Heart right ventricle (tissue), 16 donors: ENCODE measurements at regions not wholly inside any gene's neighbourhood (a gene's known extent, or its start where the extent isn't known, plus 50 kb on each side); places are given as distances from the start of the nearest gene placed in this dataset.
"Not testable (repeated sequence)": the region's sequence is repeated elsewhere in the genome, so short reads cannot be mapped to it uniquely, and the experiment has no call there.

Source experiments
- ATAC-seq, 8 donors: fragments of 200-7000 bp; cut with Tn5 transposase; one replicate each; pipeline ENCODE4 v1.9.1; 2020; ENCODE audit warnings: mild to moderate bottlenecking in 8 of 8, moderate library complexity in 8 of 8, moderate number of reproducible peaks in 1 of 8
- DNase-seq, 2 donors: peaks; one replicate each; pipeline ENCODE4 v3.0.0-alpha.2; 2020
- H3K27ac ChIP-seq, 10 donors: fragments of 200-600 bp; sonication (generic) in 2 of 10; one replicate each; pipeline versions ENCODE4 v1.5.0 to v1.8.0; 2020 to 2022; ENCODE audit warnings: mild to moderate bottlenecking in 3 of 10
- H3K27me3 ChIP-seq, 7 donors: fragments of 200-600 bp; one replicate each; pipeline ENCODE4 v1.8.0; 2021 to 2022; ENCODE audit warnings: mild to moderate bottlenecking in 2 of 7
- H3K36me3 ChIP-seq, 9 donors: fragments of 200-600 bp; sonication (generic) in 1 of 9; one replicate each; pipeline versions ENCODE4 v1.5.0 to v1.8.0; 2020 to 2022; ENCODE audit warnings: mild to moderate bottlenecking in 2 of 9
- H3K4me1 ChIP-seq, 9 donors: fragments of 200-600 bp; sonication (generic) in 1 of 9; one replicate each; pipeline versions ENCODE4 v1.5.0 to v1.8.0; 2020 to 2022; ENCODE audit warnings: mild to moderate bottlenecking in 4 of 9
- H3K4me3 ChIP-seq, 10 donors: fragments of 200-600 bp; sonication (generic) in 2 of 10; one replicate each; pipeline versions ENCODE4 v1.5.0 to v1.8.0; 2020 to 2022; ENCODE audit warnings: mild to moderate bottlenecking in 7 of 10, moderate library complexity in 2 of 10
- H3K9me3 ChIP-seq, 11 donors: fragments of 200-600 bp in 10 of 11; sonication (generic) in 2 of 11; one replicate each; pipeline versions ENCODE4 v1.5.0 to v1.8.0; 2013 to 2022; ENCODE audit warnings: mild to moderate bottlenecking in 2 of 11, control low read depth in 1 of 11, moderate library complexity in 1 of 11
- WGBS, 2 donors: extraction: QIAGEN DNeasy Blood & Tissue Kit; methylation state at CpG; one replicate each; pipeline ENCODE4 v1.1.7; 2013; ENCODE audit warnings: inconsistent platforms in 1 of 2; 5-methylcytosine and 5-hydroxymethylcytosine counted together
- intact Hi-C, 10 donors: fragments of 100-400 bp; cut with DNase I; formaldehyde crosslinking; loops; one replicate each; pipeline versions ENCODE4 v1.11.1 to v1.14.2; 2022
- donor health status: Arrhythmogenic right ventricular cardiomyopathy.
- donor health status: ischemic (EF 13 %, LVEDD 7.1; RV severe dilation, severe dysfunction).
- donor health status: healthy with polysubstance abuse.
- donor health status: DM: no; HTN: yes; CAD: no.
- donor health status: DM: no; HTN: no; CAD: no.
- donor health status: ischemic (EF 25% LVEDD 6.9; RV normal size, moderate dysfunction).
- donor health status: ischemic (EF 25% LVEDD 5.7; RV mildly dilated, moderate dysfunction).
- donor health status: healthy.
- donor health status: DM: yes; HTN: yes; CAD: no.
- donor health status: Ischemic cardiomyopathy.
- donor health status: ischemic (EF 35%, LVEDD 5.7; RV mildly dilated, moderate dysfunction).
- donor health status: nonischemic (EF 11% LVEDD 7.7; RV severe dilation, severe dysfunction).
- donor health status: DM: yes; HTN: yes; CAD: no.
- donor health status: PGD.
- donor health status: ischemic (EF 29% LVEDD 5.4; RV normal size, mild dysfunction).
- donor health status: nonischemic (EF 23%, LVEDD 6.1; RV moderate dilation, normal function).

GRCh38 chr22:12384612-12385011 is 3143.4 kb upstream of the OR11H1 start:
- intact Hi-C loops, H3K27me3 ChIP-seq, H3K4me1 ChIP-seq, H3K4me3 ChIP-seq, ATAC-seq, DNase-seq, H3K27ac ChIP-seq, H3K36me3 ChIP-seq: not testable (repeated sequence)
- 81 to 83% methylated on average over 4 of the region's 4 CpGs for WGBS, 2 donors
- H3K9me3 ChIP-seq, result peaks cover 0 to 85% (median 12%) of the 10 kb centered on the region in 11 donors

GRCh38 chr22:12388824-12389800 is 3138.9 kb upstream of the OR11H1 start:
- H3K27me3 ChIP-seq, H3K36me3 ChIP-seq, H3K4me1 ChIP-seq, ATAC-seq, intact Hi-C loops, DNase-seq, H3K4me3 ChIP-seq, H3K27ac ChIP-seq: not testable (repeated sequence)
- H3K9me3 ChIP-seq, result peaks cover 0 to 89% (median 12%) of the 10 kb centered on the region in 11 donors
- 59 to 62% methylated on average over 15 of the region's 15 CpGs for WGBS, 2 donors

GRCh38 chr22:12397270-12397669 is 3130.7 kb upstream of the OR11H1 start:
- H3K27ac ChIP-seq, H3K4me1 ChIP-seq, intact Hi-C loops, H3K36me3 ChIP-seq, H3K27me3 ChIP-seq, ATAC-seq, H3K4me3 ChIP-seq, DNase-seq: not testable (repeated sequence)
- WGBS, 2 donors, result 76 to 80% methylated on average over 2 of the region's 2 CpGs
- H3K9me3 ChIP-seq, result peaks cover 0 to 75% (median 14%) of the 10 kb centered on the region in 11 donors

GRCh38 chr22:12401942-12402341 is 3126.1 kb upstream of the OR11H1 start:
- 84 to 88% methylated on average over 1 of the region's 1 CpG for WGBS, 2 donors
- DNase-seq, result not testable (repeated sequence)

GRCh38 chr22:12402531-12402930 is 3125.5 kb upstream of the OR11H1 start:
- H3K4me1 ChIP-seq, H3K27me3 ChIP-seq, DNase-seq, H3K4me3 ChIP-seq, H3K27ac ChIP-seq, H3K36me3 ChIP-seq, intact Hi-C loops, ATAC-seq: not testable (repeated sequence)
- peaks cover 0 to 67% (median 2%) of the 10 kb centered on the region in 11 donors for H3K9me3 ChIP-seq
- WGBS, 2 donors, result 38 to 41% methylated on average over 4 of the region's 4 CpGs

More at GRCh38 chr22:12401942-12402341, 3126.1 kb upstream of the OR11H1 start:
- H3K27ac ChIP-seq, H3K36me3 ChIP-seq, intact Hi-C loops, ATAC-seq, H3K4me1 ChIP-seq, H3K27me3 ChIP-seq, H3K4me3 ChIP-seq: not testable (repeated sequence)
- H3K9me3 ChIP-seq, result peaks cover 0 to 67% (median 2%) of the 10 kb centered on the region in 11 donors

- 89% methylated on average over 3 of the region's 3 CpGs for WGBS, 2 donors
- ATAC-seq, H3K36me3 ChIP-seq, intact Hi-C loops, H3K27me3 ChIP-seq, H3K27ac ChIP-seq, H3K4me3 ChIP-seq, DNase-seq, H3K4me1 ChIP-seq: not testable (repeated sequence)
- peaks cover 0 to 73% (median 28%) of the 10 kb centered on the region in 11 donors for H3K9me3 ChIP-seq
Observed at GRCh38 chr22:12435890-12436289, 3092.1 kb upstream of the OR11H1 start.
